ENCODE measurements at regions not wholly inside any gene's neighbourhood (a gene's known extent, or its start where the extent isn't known, plus 50 kb on each side); places are given as distances from the start of the nearest gene placed in this dataset.

DNA sequence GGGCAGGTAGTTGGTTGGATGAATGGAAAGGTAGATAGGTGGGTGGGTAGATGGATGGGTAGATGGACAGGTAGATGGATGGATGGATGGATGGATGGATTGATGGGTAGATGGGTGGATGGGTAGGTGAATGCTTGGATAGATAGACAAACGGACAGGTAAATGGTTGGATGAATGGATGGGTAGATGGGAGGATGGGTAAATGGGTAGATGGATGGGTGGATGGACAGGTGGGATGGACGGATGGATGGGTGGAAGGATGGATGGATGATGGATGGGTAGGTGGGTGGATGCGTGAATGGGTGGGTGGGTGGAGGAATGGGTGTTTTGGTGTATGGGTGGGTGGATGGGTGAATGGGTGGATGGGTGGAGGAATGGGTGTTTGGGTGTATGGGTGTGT, 50.1 kb upstream of the ASAP2 start:
- DNase-seq = no peak

DNA sequence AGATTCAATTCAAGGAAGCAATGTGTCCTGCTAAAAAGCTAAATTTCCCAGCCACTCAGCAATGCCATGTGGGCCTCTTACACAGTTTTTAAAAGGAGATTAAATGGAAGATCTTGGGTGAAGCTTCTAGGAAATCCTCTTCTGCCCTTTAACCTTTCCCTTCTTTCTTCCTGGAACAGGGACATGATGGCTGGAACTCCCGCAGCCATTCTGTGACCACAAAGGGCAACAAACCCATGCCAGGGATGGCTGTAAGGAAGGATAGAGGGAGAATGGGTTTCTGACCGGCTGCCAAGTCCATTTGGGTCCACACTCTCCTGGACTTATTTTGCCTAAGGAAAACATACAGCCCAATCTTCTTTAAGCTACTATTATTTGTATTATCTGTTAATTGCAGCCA, 52.6 kb upstream of the ASAP2 start:
- no peak for DNase-seq

- DNase-seq = no peak
Measured at GRCh38 chr2:9153643-9153980, 53.0 kb upstream of the ASAP2 start.

DNA sequence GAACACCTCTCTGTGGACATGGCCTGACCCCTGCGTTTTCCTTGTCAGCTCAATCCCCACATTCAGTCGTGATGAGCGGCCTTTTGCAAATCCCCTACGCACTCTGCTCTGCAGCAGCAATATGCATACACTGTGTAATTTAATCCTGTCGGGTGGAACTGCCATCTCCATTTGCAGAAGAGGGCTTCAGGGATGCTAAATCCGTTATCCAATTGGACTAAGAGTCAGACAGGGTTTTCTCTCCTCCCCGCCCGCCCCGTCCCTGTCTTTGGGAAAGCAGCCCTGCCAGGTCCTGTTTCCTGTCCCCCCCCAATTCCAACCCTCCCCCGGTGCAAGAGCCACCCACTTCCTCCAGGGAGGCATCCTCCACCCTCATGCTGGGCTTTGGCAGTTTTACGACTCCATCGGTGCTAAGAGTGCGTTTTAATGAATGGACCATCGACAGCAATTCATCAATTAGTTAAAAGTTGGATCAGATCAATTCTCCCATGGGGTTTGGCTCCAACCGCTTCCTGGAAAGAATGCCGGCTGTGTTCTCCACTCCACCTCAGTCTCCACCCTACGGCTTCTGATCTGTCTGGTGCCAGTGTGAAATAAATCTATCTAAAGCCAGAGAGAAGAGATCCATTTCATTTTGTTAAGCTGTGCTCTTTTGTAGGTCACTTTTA, 53.5 kb upstream of the ASAP2 start:
- DNase-seq = no peak

GRCh38 chr2:9150906-9151305, 55.7 kb upstream of the ASAP2 start:
- DNase-seq = no peak

DNA sequence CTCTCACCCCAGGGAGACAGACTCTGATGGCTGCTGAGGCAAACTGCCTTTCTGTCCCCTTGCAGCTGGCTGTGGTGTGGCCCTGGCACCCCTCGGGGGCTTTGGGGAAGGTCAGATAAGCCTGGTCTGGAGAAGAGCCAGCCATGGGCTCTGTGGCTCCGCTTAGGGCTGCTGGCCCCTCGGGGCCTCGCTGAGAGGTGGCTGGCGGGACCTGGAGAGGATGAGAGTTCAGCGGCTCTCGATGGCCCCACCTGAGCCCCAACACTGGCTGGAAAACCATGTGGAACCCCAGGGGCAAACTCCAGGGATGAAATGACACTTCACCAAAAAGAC, 56.1 kb upstream of the ASAP2 start:
- DNase-seq = no peak

GRCh38 chr2:9149726-9150567, 56.7 kb upstream of the ASAP2 start:
- DNase-seq = no peak

- no peak for DNase-seq
Measured at GRCh38 chr2:9149388-9149660, 57.3 kb upstream of the ASAP2 start.

- no peak for DNase-seq
Measured at GRCh38 chr2:9146646-9147045, 60.0 kb upstream of the ASAP2 start.

DNA sequence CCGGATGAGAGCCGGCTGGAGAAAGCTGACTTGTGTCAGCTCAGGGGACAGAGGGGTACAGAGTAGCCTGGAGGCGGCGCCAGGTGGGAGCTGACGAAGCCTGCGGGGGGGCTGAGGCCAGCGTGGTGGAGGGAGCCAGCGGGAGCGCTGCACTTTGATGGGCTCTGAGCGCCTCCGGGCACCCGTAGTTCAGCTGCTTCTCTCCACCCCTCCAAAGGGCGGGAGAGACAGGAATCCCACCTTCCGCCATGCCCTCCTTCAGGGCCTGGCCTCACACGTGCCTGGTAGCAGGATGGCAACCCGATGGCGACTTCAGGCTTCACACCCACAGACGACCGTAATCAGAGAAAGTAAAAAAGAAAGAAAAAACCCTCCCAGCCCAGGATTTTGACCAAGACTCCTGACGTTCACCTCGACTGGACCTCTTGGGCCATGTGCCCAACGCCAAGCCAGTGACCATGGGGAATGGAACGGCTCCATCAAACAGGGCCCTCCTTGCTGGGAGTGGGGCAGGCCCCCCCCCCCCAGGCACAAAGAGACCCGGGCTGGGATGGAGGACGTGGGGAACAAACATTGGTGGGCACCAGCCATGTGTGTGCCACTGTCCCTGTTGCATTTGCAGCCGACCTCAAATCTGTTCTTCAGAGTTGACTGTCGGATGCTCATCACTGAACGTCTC, 60.7 kb upstream of the ASAP2 start:
- DNase-seq = no peak

- DNase-seq = no peak
Measured at GRCh38 chr2:9145109-9145751, 61.4 kb upstream of the ASAP2 start.

- DNase-seq = no peak
Measured at GRCh38 chr2:9144617-9145016, 62.0 kb upstream of the ASAP2 start.

DNA sequence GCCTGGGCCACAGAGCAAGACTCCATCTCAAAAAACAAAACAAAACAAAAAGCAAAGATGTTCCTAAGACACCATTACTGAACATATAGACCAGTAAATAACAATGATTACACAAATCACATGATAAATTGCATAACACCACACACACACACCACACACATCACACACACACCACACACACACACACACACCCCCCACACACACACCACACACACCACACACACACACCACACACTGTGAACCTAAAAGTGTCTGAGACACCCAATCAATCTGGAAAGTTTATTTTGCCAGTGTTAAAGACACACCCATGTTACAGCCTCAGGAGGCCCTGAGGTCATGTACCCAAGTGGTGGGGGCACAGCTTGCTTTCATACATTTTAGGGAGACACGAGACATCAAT, 62.6 kb upstream of the ASAP2 start:
- DNase-seq = no peak

- DNase-seq = no peak
Measured at GRCh38 chr2:9143264-9143815, 63.3 kb upstream of the ASAP2 start.

GRCh38 chr2:9142551-9143263, 63.9 kb upstream of the ASAP2 start:
- peak; percentile 71 for DNase-seq

- no peak for DNase-seq
Measured at GRCh38 chr2:9141706-9142460, 64.7 kb upstream of the ASAP2 start.

- DNase-seq = no peak
Measured at GRCh38 chr2:9141091-9141667, 65.4 kb upstream of the ASAP2 start.

DNA sequence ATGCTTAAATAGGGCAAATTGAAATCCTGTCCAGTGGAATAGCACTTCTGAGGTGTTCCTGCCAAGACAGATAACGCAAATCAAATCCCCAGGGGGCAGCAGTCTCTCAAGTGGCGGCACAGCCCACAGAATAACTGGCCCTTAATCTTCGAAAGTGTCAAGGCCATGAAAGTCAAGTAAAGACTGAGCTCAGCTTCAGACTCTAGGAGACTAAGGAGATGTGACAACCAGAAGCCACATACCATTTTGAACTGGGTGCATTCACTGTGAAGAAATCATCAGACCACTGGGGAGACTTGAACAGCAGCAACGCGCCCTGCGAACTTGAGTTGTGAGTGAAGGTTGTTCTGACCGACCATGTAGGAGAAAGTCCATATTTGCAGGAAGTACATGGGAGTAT, 66.0 kb upstream of the ASAP2 start:
- DNase-seq = no peak

- DNase-seq = peak; percentile 57
Measured at GRCh38 chr2:9139491-9140443, 66.8 kb upstream of the ASAP2 start.

GRCh38 chr2:9137379-9138150, 69.0 kb upstream of the ASAP2 start:
- no peak for DNase-seq
